ENCODE measurements at regions not wholly inside any gene's neighbourhood (a gene's known extent, or its start where the extent isn't known, plus 50 kb on each side); places are given as distances from the start of the nearest gene placed in this dataset.
"Not testable (repeated sequence)": the region's sequence is repeated elsewhere in the genome, so short reads cannot be mapped to it uniquely, and the experiment has no call there.

- FAIRE-seq; H3K9ac ChIP-seq (ENCODE audit: control insufficient read depth, extremely low read depth, insufficient read depth, low read length); H3K4me2 ChIP-seq (ENCODE audit: control insufficient read depth, extremely low read depth, insufficient read depth, low read depth, low read length); H3K4me1 ChIP-seq (ENCODE audit: control insufficient read depth, extremely low read depth, insufficient read depth, low read length); H4K20me1 ChIP-seq (ENCODE audit: control insufficient read depth, extremely low read depth, insufficient read depth, low read length); H3K9me1 ChIP-seq (ENCODE audit: control insufficient read depth, extremely low read depth, insufficient read depth, low read length); H3K27ac ChIP-seq (ENCODE audit: control insufficient read depth, insufficient read depth, low read length); H2AFZ ChIP-seq (ENCODE audit: control insufficient read depth, low read length); H3K9me3 ChIP-seq (ENCODE audit: control insufficient read depth, low read depth, low read length); H3K4me3 ChIP-seq (ENCODE audit: control insufficient read depth in 2 of 3, extremely low read depth in 1 of 3, insufficient read depth in 2 of 3, low read depth in 1 of 3, low read length in 3 of 3); H3K79me2 ChIP-seq (ENCODE audit: control insufficient read depth, insufficient read depth, low read length); DNase-seq (ENCODE audit: low read depth, low spot score); H3K36me3 ChIP-seq (ENCODE audit: control insufficient read depth in 2 of 2, extremely low read depth in 1 of 2, insufficient read depth in 2 of 2, low read length in 2 of 2); H3K27me3 ChIP-seq (ENCODE audit: control insufficient read depth, extremely low read depth, insufficient read depth, low read length); dilution Hi-C loops (cut with MboI; ENCODE audit: extremely low pct_ligation_motif_present, low sequenced_read_pairs): not testable (repeated sequence)
Observed at GRCh38 chr4:52157071-52157470, 106.0 kb downstream of the SPATA18 start.

DNA sequence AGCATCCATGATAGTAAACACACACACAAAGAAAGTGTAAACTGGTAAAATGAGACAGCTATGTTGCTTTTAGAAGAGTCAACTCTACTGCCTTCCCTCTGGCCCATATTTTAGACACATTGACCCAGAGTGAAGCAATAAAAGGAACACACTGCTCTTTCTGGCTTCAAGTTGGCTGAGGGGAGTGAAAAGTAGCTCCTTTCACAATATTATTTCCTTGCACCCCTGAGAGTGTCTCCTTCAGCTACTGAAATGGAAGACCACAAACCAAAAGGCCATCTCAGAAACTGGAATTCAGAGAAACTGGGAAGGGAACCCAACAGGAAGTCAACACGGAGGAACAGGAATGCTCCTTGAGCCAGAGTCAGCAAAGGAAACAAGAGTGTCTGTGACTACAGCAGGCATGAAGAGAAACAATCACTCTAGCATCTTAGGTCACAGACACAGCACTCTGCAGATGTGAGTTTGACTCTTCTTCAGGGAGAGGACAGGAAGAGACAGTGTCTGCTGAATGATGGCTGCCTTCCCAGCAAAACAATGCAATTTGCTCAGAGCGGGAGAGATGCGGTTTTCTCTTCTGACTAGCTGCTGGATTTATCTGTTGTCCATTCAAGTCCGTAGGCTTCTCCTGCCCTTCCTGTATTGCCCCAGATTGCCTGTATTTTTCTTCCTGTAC, 106.7 kb downstream of the SPATA18 start:
- dilution Hi-C loops (cut with MboI; ENCODE audit: extremely low pct_ligation_motif_present, low sequenced_read_pairs) = no loop called here
- no peak for TF ChIP-seq CTCF (optimal IDR thresholded peaks at IDR 0.05 in 1 of 3, IDR thresholded peaks at IDR 0.05 in 1 of 3, conservative IDR thresholded peaks at IDR 0.05 in 1 of 3; ENCODE audit: extremely low read depth in 1 of 3, insufficient read depth in 2 of 3, low read length in 3 of 3)
- no peak for TF ChIP-seq EZH2 (IDR thresholded peaks at IDR 0.05; ENCODE audit: low read length)
- Histone ChIP-seq H4K20me1 (ENCODE audit: control insufficient read depth, extremely low read depth, insufficient read depth, low read length) (no peaks in the 10 kb centered on the region), H3K4me1 (ENCODE audit: control insufficient read depth, extremely low read depth, insufficient read depth, low read length) (no peaks in the 10 kb centered on the region), H3K9me1 (ENCODE audit: control insufficient read depth, extremely low read depth, insufficient read depth, low read length) (no peaks in the 10 kb centered on the region), H3K79me2 (ENCODE audit: control insufficient read depth, insufficient read depth, low read length) (no peaks in the 10 kb centered on the region), H3K27ac (ENCODE audit: control insufficient read depth, insufficient read depth, low read length) (no peak overlapping the region), H3K27me3 (ENCODE audit: control insufficient read depth, extremely low read depth, insufficient read depth, low read length) (no peaks in the 10 kb centered on the region), H2AFZ (ENCODE audit: control insufficient read depth, low read length) (no peak overlapping the region), H3K36me3 (ENCODE audit: control insufficient read depth in 2 of 2, extremely low read depth in 1 of 2, insufficient read depth in 2 of 2, low read length in 2 of 2) (no peaks in the 10 kb centered on the region), H3K4me2 (ENCODE audit: control insufficient read depth, extremely low read depth, insufficient read depth, low read depth, low read length) (no peak overlapping the region), H3K9ac (ENCODE audit: control insufficient read depth, extremely low read depth, insufficient read depth, low read length) (no peak overlapping the region), H3K9me3 (ENCODE audit: control insufficient read depth, low read depth, low read length) (no peaks in the 10 kb centered on the region), H3K4me3 (ENCODE audit: control insufficient read depth in 2 of 3, extremely low read depth in 1 of 3, insufficient read depth in 2 of 3, low read depth in 1 of 3, low read length in 3 of 3) (no peak overlapping the region)
- no peak for DNase-seq (ENCODE audit: low read depth, low spot score)
- no peak for FAIRE-seq

DNA sequence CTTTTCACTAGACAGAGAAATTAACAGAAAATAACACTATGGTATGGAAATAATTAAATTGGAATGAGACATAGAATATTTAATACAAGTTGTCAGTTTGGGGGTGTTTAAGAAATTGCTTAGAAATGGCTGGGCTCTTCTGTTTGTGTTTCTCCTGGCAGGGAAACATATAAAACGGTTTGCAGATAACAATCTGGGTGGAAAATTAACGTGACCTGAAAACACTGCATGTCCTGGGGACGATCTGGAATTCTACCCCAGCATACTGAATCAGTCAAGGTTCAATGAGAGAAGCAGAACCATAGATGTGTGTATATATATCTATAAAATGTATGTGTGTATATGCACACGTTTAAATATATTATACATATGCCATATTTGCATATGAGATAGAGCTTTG, 109.8 kb downstream of the SPATA18 start:
- Histone ChIP-seq H4K20me1 (ENCODE audit: control insufficient read depth, extremely low read depth, insufficient read depth, low read length) (no peaks in the 10 kb centered on the region), H3K9me1 (ENCODE audit: control insufficient read depth, extremely low read depth, insufficient read depth, low read length) (no peaks in the 10 kb centered on the region), H3K4me1 (ENCODE audit: control insufficient read depth, extremely low read depth, insufficient read depth, low read length) (no peaks in the 10 kb centered on the region), H3K27me3 (ENCODE audit: control insufficient read depth, extremely low read depth, insufficient read depth, low read length) (no peaks in the 10 kb centered on the region), H3K79me2 (ENCODE audit: control insufficient read depth, insufficient read depth, low read length) (no peaks in the 10 kb centered on the region), H3K36me3 (ENCODE audit: control insufficient read depth in 2 of 2, extremely low read depth in 1 of 2, insufficient read depth in 2 of 2, low read length in 2 of 2) (no peaks in the 10 kb centered on the region), H3K27ac (ENCODE audit: control insufficient read depth, insufficient read depth, low read length) (no peak overlapping the region), H3K4me2 (ENCODE audit: control insufficient read depth, extremely low read depth, insufficient read depth, low read depth, low read length) (no peak overlapping the region), H3K4me3 (ENCODE audit: control insufficient read depth in 2 of 3, extremely low read depth in 1 of 3, insufficient read depth in 2 of 3, low read depth in 1 of 3, low read length in 3 of 3) (no peak overlapping the region), H2AFZ (ENCODE audit: control insufficient read depth, low read length) (no peak overlapping the region), H3K9ac (ENCODE audit: control insufficient read depth, extremely low read depth, insufficient read depth, low read length) (no peak overlapping the region), H3K9me3 (ENCODE audit: control insufficient read depth, low read depth, low read length) (no peaks in the 10 kb centered on the region)
- FAIRE-seq (no peak), DNase-seq (ENCODE audit: low read depth, low spot score) (no peak)
- dilution Hi-C loops (cut with MboI; ENCODE audit: extremely low pct_ligation_motif_present, low sequenced_read_pairs) = no loop called here
- TF ChIP-seq CTCF (optimal IDR thresholded peaks at IDR 0.05 in 1 of 3, IDR thresholded peaks at IDR 0.05 in 1 of 3, conservative IDR thresholded peaks at IDR 0.05 in 1 of 3; ENCODE audit: extremely low read depth in 1 of 3, insufficient read depth in 2 of 3, low read length in 3 of 3) (no peak), EZH2 (IDR thresholded peaks at IDR 0.05; ENCODE audit: low read length) (no peak)
